H7 (cell line): ENCODE measurements at regions not wholly inside any gene's neighbourhood (a gene's known extent, or its start where the extent isn't known, plus 50 kb on each side); places are given as distances from the start of the nearest gene placed in this dataset.
"Not testable (repeated sequence)": the region's sequence is repeated elsewhere in the genome, so short reads cannot be mapped to it uniquely, and the experiment has no call there.

ENCODE experiments used
- DNase-seq: peaks from one replicate; pipeline ENCODE4 v3.0.0; 2012
- H3K27me3 ChIP-seq: 2 replicates; pipeline ENCODE4 v1.6.0; 2011; ENCODE audit warnings: mild to moderate bottlenecking, low read length; ENCODE audit not compliant: control insufficient read depth, insufficient read depth
- H3K36me3 ChIP-seq: replicated peaks from 2 replicates; pipeline ENCODE4 v1.5.1; 2011; ENCODE audit warnings: low read length; ENCODE audit not compliant: control insufficient read depth, insufficient read depth
- H3K4me3 ChIP-seq: 2 replicates; pipeline ENCODE4 v1.5.1; 2011; ENCODE audit warnings: low read depth, mild to moderate bottlenecking, control low read depth, low read length, moderate library complexity; ENCODE audit not compliant: insufficient read depth

- Histone ChIP-seq H3K27me3 (no peaks in the 10 kb centered on the region), H3K36me3 (no peaks in the 10 kb centered on the region), H3K4me3 (no peak overlapping the region)
- no peak for DNase-seq
Measured at GRCh38 chr18:9011431-9011830, 91.1 kb upstream of the NDUFV2 start.

- Histone ChIP-seq H3K36me3 (no peaks in the 10 kb centered on the region), H3K4me3 (no peak overlapping the region), H3K27me3 (no peaks in the 10 kb centered on the region)
- no peak for DNase-seq
Measured at GRCh38 chr18:9013926-9014373, 88.5 kb upstream of the NDUFV2 start.

GRCh38 chr18:9015689-9016088 lies 86.8 kb upstream of the NDUFV2 start:
- H3K27me3 ChIP-seq = no peaks in the 10 kb centered on the region
- no peak for DNase-seq
- no peaks in the 10 kb centered on the region for H3K36me3 ChIP-seq
- no peak overlapping the region for H3K4me3 ChIP-seq

GRCh38 chr18:9016633-9017166 lies 85.8 kb upstream of the NDUFV2 start:
- Histone ChIP-seq H3K27me3 (no peaks in the 10 kb centered on the region), H3K4me3 (no peak overlapping the region), H3K36me3 (no peaks in the 10 kb centered on the region)
- DNase-seq = no peak

GRCh38 chr18:9017167-9017904 lies 85.2 kb upstream of the NDUFV2 start:
- DNase-seq = peak; percentile 86
- H3K27me3 ChIP-seq = no peaks in the 10 kb centered on the region
- H3K4me3 ChIP-seq = no peak overlapping the region
- no peaks in the 10 kb centered on the region for H3K36me3 ChIP-seq

- DNase-seq = no peak
- no peaks in the 10 kb centered on the region for H3K36me3 ChIP-seq
- no peak overlapping the region for H3K4me3 ChIP-seq
- H3K27me3 ChIP-seq = no peaks in the 10 kb centered on the region
Measured at GRCh38 chr18:9017905-9018227, 84.6 kb upstream of the NDUFV2 start.

- no peak for DNase-seq
Measured at GRCh38 chr18:9019135-9019534, 83.4 kb upstream of the NDUFV2 start.

GRCh38 chr18:9020221-9020620 lies 82.3 kb upstream of the NDUFV2 start:
- no peak for DNase-seq
- no peak overlapping the region for H3K4me3 ChIP-seq
- H3K36me3 ChIP-seq = no peaks in the 10 kb centered on the region
- H3K27me3 ChIP-seq = no peaks in the 10 kb centered on the region

More at GRCh38 chr18:9019135-9019534, 83.4 kb upstream of the NDUFV2 start:
- H3K27me3 ChIP-seq = no peaks in the 10 kb centered on the region
- H3K36me3 ChIP-seq = no peaks in the 10 kb centered on the region
- H3K4me3 ChIP-seq = no peak overlapping the region

- Histone ChIP-seq H3K27me3 (no peaks in the 10 kb centered on the region), H3K36me3 (no peaks in the 10 kb centered on the region), H3K4me3 (no peak overlapping the region)
- DNase-seq = no peak
Measured at GRCh38 chr18:9021458-9021857, 81.0 kb upstream of the NDUFV2 start.

GRCh38 chr18:9022397-9023155 lies 79.9 kb upstream of the NDUFV2 start:
- no peaks in the 10 kb centered on the region for H3K27me3 ChIP-seq
- no peaks in the 10 kb centered on the region for H3K36me3 ChIP-seq
- DNase-seq = peak; percentile 56
- H3K4me3 ChIP-seq = no peak overlapping the region

GRCh38 chr18:9024031-9024646 lies 78.4 kb upstream of the NDUFV2 start:
- not testable (repeated sequence) for H3K4me3 ChIP-seq, H3K36me3 ChIP-seq, H3K27me3 ChIP-seq, DNase-seq

- no peaks in the 10 kb centered on the region for H3K36me3 ChIP-seq
- DNase-seq = no peak
- no peak overlapping the region for H3K4me3 ChIP-seq
- H3K27me3 ChIP-seq = no peaks in the 10 kb centered on the region
Measured at GRCh38 chr18:9025091-9025838, 77.2 kb upstream of the NDUFV2 start.

- DNase-seq = no peak
- Histone ChIP-seq H3K4me3 (no peak overlapping the region), H3K27me3 (no peaks in the 10 kb centered on the region), H3K36me3 (no peaks in the 10 kb centered on the region)
Measured at GRCh38 chr18:9029131-9029530, 73.4 kb upstream of the NDUFV2 start.

- no peaks in the 10 kb centered on the region for H3K27me3 ChIP-seq
- no peak for DNase-seq
- H3K36me3 ChIP-seq = no peaks in the 10 kb centered on the region
- H3K4me3 ChIP-seq = no peak overlapping the region
Measured at GRCh38 chr18:9032519-9032918, 70.0 kb upstream of the NDUFV2 start.
